ENCODE measurements at regions not wholly inside any gene's neighbourhood (a gene's known extent, or its start where the extent isn't known, plus 50 kb on each side); places are given as distances from the start of the nearest gene placed in this dataset.

DNA sequence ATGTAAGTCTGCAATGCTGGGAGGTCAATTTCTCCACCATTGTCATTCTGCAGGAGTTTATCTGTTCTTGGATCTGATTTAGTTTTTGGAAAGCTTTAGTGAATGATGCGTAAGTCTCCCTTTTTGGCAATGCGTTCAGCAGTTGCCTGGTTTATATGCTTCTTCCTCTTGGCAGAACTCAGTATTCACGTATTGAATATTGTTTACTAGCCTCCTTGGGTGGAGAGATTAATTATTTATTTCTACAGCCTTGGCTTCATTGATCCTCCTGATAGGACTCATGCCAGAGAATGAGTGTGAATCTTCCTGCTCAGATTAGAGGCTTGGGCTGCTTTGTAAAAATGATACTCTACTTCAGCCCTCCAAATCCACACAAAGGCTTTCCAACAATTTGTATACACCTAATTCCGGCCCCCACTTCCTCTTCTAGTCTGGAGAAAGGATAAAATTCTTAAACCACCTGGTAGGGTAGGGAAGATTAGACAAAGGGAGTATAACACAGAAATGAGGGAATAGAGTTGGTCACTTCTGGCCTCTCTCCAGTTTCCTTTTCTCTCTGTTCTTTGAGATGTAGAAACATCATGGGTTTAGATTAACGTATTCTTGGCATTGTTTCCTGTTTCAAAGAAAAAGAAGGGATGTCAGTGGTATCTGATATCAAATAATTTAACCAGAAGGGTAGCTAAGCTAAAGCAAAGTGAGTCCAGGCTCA, 929.8 kb downstream of the KCNJ2 start:
- dilution Hi-C loops (cut with HindIII; ENCODE audit: low sequenced_read_pairs, unreplicated experiment): no loop called here
- no peaks in the 10 kb centered on the region for H4K20me1 ChIP-seq (ENCODE audit: insufficient read depth, low read length)

More for the DNA sequence above, 929.8 kb downstream of the KCNJ2 start:
- no TSS peak for BruUV-seq (replicated peaks)
- no peak overlapping the region for H2BK20ac ChIP-seq (ENCODE audit: low read depth, low read length)
- no peak overlapping the region for H3K27ac ChIP-seq (ENCODE audit: insufficient read depth, low read length)
- in situ Hi-C loops (cut with MboI; ENCODE audit: low sequenced_read_pairs): no loop called here
- H3K9me3 ChIP-seq (ENCODE audit: control insufficient read depth, insufficient read depth, low read length): no peaks in the 10 kb centered on the region
- no peak overlapping the region for H2AFZ ChIP-seq (replicated peaks; ENCODE audit: low read length, poor library complexity)
- no peak overlapping the region for H2BK5ac ChIP-seq (ENCODE audit: low read depth, low read length, poor library complexity, severe bottlenecking)
- ChIA-PET CTCF (no interaction called here), POLR2A (ENCODE audit: unreplicated experiment) (no interaction called here)
- H3K14ac ChIP-seq (replicated peaks; ENCODE audit: low read depth, low read length): no peak overlapping the region
- H3K4me1 ChIP-seq (ENCODE audit: control insufficient read depth, insufficient read depth, low read length): no peaks in the 10 kb centered on the region
- H3K4me2 ChIP-seq (ENCODE audit: low read depth, low read length): no peak overlapping the region
- intact Hi-C loops (cut with micrococcal nuclease): no loop called here
- no peak overlapping the region for H2BK15ac ChIP-seq (ENCODE audit: low read depth, low read length)
- no peak overlapping the region for H2BK120ac ChIP-seq (ENCODE audit: low read depth, low read length)
- no peak overlapping the region for H4K5ac ChIP-seq (ENCODE audit: low read depth, low read length)
- no peak overlapping the region for H2AK9ac ChIP-seq (replicated peaks; ENCODE audit: low read depth, low read length, poor library complexity)
- ATAC-seq (ENCODE audit: low read depth): no peak
- H3K4ac ChIP-seq (ENCODE audit: low read depth, low read length): no peak overlapping the region
- no peak overlapping the region for H3K4me3 ChIP-seq (ENCODE audit: insufficient read depth, low read depth, low read length)
- H3K18ac ChIP-seq (ENCODE audit: low read depth, low read length): no peak overlapping the region
- H2AK5ac ChIP-seq (ENCODE audit: low read depth, low read length): no peak overlapping the region
- 17% methylated on average over 1 of the region's 5 CpGs; no CpG with 5 or more reads in 1 of the 2 experiments for WGBS, 2 experiments (ENCODE audit: extremely low coverage in 2 of 2, insufficient read length in 1 of 2)
- H3K9me1 ChIP-seq (ENCODE audit: insufficient read depth, low read length): no peaks in the 10 kb centered on the region
- no peaks in the 10 kb centered on the region for H3K79me1 ChIP-seq (ENCODE audit: low read depth in 1 of 2, low read length in 2 of 2)
- H3K36me3 ChIP-seq (ENCODE audit: control insufficient read depth, insufficient read depth, low read length): no peaks in the 10 kb centered on the region
- no peaks in the 10 kb centered on the region for H3K27me3 ChIP-seq (ENCODE audit: control insufficient read depth, insufficient read depth, low read length)
- TF ChIP-seq RAD21 (IDR thresholded peaks at IDR 0.05; ENCODE audit: low read length) (no peak), NFE2L2 (IDR thresholded peaks at IDR 0.05; ENCODE audit: low read depth, low read length) (no peak), CEBPB (IDR thresholded peaks at IDR 0.05; ENCODE audit: low read depth, low read length) (no peak), POLR2A (IDR thresholded peaks at IDR 0.05; ENCODE audit: low read depth, low read length) (no peak), CHD1 (IDR thresholded peaks at IDR 0.05; ENCODE audit: low read depth, low read length) (no peak), MAFK (IDR thresholded peaks at IDR 0.05; ENCODE audit: low read depth, low read length) (no peak), MAZ (IDR thresholded peaks at IDR 0.05; ENCODE audit: borderline replicate concordance, low read depth, low read length) (no peak)
- TF ChIP-seq, protein P1, sequence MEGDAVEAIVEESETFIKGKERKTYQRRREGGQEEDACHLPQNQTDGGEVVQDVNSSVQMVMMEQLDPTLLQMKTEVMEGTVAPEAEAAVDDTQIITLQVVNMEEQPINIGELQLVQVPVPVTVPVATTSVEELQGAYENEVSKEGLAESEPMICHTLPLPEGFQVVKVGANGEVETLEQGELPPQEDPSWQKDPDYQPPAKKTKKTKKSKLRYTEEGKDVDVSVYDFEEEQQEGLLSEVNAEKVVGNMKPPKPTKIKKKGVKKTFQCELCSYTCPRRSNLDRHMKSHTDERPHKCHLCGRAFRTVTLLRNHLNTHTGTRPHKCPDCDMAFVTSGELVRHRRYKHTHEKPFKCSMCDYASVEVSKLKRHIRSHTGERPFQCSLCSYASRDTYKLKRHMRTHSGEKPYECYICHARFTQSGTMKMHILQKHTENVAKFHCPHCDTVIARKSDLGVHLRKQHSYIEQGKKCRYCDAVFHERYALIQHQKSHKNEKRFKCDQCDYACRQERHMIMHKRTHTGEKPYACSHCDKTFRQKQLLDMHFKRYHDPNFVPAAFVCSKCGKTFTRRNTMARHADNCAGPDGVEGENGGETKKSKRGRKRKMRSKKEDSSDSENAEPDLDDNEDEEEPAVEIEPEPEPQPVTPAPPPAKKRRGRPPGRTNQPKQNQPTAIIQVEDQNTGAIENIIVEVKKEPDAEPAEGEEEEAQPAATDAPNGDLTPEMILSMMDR (conservative IDR thresholded peaks at IDR 0.05; ENCODE audit: low read depth, low read length): no peak
- TF ChIP-seq, protein P2, sequence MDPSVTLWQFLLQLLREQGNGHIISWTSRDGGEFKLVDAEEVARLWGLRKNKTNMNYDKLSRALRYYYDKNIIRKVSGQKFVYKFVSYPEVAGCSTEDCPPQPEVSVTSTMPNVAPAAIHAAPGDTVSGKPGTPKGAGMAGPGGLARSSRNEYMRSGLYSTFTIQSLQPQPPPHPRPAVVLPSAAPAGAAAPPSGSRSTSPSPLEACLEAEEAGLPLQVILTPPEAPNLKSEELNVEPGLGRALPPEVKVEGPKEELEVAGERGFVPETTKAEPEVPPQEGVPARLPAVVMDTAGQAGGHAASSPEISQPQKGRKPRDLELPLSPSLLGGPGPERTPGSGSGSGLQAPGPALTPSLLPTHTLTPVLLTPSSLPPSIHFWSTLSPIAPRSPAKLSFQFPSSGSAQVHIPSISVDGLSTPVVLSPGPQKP (IDR thresholded peaks at IDR 0.05; ENCODE audit: borderline replicate concordance, low read depth, low read length): no peak
- H3K56ac ChIP-seq (ENCODE audit: extremely low read depth, insufficient read depth, low read length): no peak overlapping the region
- H3K9ac ChIP-seq (ENCODE audit: low read depth, low read length): no peak overlapping the region
- H3K23ac ChIP-seq (ENCODE audit: low read depth, low read length): no peak overlapping the region
- no peak for DNase-seq
- no peak overlapping the region for H4K8ac ChIP-seq (ENCODE audit: low read depth in 2 of 2, low read length in 2 of 2)
- no peak overlapping the region for H4K91ac ChIP-seq (ENCODE audit: insufficient read depth, low read depth, low read length)

Measured in IMR-90 (cell line).